GM21381 (cell line): ENCODE measurements at regions not wholly inside any gene's neighbourhood (a gene's known extent, or its start where the extent isn't known, plus 50 kb on each side); places are given as distances from the start of the nearest gene placed in this dataset.
"Not testable (repeated sequence)": the region's sequence is repeated elsewhere in the genome, so short reads cannot be mapped to it uniquely, and the experiment has no call there.

Experiments
- ATAC-seq: cut with Tn5 transposase; IDR thresholded peaks from one replicate; pipeline ENCODE4 v1.9.1; 2021; ENCODE audit warnings: mild to moderate bottlenecking, moderate library complexity; ENCODE audit not compliant: unreplicated experiment

DNA sequence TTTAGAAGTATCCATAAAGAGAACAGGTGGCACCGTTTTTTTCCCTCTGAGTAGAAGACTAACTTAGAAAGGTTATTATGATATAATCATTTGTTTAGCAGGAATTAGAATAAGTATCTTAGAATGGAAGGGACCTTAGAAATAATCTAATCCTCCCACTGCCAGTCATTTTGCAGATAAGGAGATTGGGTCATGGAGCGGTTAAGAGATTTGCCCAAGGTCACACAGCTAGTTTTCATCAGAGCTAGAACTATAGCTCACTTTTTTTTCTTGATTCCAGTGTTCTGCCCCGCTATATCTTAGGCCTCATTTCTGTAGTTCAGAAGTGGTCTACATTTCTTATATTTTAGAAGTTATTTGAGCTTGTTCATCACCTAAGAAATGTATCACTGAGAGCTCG, 139.6 kb downstream of the PRL start:
- ATAC-seq: no peak

DNA sequence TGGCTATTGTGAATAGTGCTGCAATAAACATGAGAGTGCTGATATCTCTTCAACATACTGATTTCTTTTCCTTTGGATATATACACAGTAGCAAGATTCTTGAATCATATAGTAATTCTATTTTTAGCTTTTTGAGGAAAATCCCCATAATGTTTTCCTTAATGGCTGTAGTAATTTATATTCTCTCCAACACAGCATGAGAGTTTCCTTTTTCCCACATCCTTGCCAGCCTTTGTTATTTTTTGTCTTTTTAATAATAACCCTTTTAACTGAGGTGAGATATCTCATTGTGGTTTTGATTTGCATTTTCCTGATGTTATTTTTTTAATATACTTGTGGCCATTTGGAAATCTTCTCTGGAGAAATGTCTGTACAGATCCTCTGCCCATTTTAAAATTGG, 132.6 kb downstream of the PRL start:
- ATAC-seq: no peak

DNA sequence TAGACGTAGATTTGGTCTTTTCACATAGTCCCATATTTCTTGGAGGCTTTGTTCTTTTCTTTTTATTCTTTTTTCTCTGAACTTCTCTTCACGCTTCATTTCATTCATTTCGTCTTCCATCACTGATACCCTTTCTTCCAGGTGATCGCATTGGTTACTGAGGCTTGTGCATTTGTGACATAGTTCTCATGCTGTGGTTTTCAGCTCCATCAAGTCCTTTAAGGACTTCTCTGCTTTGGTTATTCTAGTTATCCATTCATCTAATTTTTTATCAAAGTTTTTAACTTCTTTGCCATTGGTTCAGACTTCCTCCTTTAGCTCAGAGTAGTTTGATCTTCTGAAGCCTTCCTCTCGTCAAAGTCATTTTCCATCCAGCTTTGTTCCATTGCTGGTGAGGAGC, 125.8 kb downstream of the PRL start:
- ATAC-seq: not testable (repeated sequence)

DNA sequence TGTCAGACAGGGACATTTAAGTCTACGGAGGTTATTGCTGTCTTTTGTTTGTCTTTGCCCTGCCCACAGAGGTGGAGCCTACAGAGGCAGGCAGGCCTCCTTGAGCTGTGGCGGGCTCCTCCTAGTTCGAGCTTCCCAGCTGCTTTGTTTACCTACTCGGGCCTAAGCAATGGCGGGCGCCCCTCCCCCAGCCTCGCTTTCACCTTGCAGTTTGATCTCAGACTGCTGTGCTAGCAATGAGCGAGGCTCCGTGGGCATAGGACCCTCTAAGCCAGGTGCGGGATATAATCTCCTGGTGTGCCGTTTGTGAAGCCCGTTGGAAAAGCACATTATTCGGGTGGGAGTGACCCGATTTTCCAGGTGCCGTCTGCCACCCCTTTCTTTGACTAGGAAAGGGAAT, 125.0 kb downstream of the PRL start:
- not testable (repeated sequence) for ATAC-seq

DNA sequence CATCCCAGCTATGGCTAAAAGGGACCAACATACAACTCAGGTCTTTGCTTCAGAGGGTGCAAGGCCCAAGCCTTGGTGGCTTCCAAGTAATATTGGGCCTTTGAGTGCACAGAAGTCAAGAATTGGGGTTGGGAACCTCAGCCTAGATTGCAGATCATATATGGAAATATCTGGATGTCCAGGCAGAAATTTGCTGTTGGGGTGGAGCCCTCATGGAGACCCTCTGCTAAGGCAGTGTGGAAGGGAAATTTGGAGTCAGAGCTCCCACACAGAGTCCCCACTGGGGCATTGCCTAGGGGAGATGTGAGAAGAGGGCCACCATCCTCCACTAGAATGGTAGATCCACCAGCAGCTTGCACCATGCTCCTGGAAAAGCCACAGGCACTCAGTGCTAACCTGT, 123.5 kb downstream of the PRL start:
- ATAC-seq: no peak

DNA sequence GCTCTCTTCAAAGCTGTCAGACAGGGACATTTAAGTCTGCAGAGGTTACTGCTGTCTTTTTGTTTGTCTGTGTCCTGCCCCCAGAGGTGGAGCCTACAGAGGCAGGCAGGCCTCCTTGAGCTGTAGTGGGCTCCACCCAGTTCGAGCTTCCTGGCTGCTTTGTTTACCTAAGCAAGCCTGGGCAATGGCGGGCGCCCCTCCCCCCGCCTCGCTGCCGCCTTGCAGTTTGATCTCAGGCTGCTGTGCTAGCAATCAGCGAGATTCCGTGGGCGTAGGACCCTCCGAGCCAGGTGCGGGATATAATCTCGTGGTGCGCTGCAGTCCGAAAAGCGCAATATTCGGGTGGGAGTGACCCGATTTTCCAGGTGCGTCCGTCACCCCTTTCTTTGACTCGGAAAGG, 116.6 kb downstream of the PRL start:
- not testable (repeated sequence) for ATAC-seq

DNA sequence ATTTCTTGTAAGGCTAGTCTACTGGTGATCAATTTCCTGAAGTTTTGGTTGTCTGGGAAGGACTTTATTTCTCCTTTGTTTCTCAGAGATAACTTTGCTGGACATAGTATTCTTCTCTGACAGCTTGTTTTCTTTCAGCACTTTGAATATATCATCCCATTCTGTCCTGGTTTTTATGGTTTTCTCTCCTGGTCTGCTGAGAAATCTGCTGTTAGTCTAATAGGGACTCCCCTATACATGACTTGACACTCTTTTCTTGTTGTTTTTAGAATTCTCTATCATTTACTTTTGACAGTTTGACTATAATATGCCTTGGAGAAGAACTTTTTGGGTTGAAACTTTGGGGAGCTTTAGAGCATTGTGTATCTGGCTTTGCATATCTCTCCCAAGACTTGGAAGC, 112.5 kb downstream of the PRL start:
- ATAC-seq: no peak

DNA sequence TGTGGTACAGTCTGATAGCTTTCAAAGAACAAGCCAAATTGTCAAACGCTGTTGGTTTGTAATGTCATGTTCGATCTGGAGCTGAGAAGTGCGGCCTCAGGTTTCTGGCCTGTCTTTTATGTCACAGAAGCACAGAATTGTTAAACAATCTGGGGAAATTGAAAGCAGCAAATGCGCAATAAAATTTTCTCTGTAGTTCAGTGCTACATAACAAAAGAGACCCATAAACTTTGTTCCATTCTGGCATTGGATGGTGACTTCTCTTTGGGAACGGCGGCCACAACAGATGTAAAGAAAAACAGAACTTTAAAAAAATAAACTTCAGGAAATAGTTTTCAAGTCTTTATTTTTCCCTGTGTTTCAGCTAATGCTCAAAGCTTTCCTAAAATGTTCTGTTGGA, 106.9 kb downstream of the PRL start:
- no peak for ATAC-seq

DNA sequence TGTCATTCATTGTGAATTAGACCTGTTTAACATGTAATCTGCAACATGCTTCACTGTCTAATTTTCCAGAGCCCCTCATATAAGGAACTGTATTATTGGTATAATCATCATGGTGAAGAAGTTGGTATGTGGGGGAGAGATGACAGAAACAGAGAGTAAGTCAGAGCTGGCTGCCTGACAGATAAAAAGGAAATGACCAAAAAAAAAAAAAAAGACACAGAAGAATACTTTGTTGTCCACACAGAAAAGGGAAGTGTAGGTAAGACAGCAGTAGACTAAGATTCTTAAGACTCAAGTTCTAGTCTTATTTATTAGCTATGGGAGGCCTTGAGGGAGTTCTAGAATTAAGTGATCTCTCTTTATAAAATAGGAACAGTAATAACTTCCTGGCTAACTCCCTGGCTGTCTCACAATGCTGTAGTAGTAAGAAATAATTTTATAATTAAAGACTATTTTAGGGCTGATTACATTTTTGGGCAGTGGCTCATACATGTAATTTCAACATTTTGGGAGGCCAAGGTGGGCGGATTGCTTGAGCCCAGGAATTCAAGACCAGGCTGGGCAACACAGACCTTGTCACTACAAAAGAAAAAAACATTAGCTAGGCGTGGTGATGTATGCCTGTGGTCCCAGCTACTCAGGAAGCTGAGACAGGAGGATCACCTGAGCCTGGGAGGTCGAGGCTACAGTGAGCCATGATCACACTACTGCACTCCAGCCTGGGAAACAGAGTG, 102.5 kb downstream of the PRL start:
- ATAC-seq: no peak

DNA sequence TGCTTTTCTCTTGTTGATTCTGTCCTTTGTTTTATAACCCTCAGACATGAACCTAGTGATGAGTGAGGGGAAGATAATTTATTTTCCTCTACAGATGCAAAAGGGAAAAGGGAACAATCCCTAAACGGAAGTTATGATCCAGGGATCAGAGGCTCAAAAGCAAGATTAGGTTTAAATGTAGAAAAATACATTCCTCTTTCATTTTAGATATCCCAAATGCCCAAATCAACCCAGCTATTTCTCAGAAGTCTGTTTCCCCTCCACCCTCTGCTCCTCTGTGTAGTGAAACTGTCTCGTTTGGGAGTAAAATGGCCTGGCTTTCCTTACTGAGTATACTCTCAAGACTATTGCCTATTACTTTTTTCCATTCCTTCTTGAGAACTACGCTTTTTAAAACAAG, 97.1 kb downstream of the PRL start:
- no peak for ATAC-seq

DNA sequence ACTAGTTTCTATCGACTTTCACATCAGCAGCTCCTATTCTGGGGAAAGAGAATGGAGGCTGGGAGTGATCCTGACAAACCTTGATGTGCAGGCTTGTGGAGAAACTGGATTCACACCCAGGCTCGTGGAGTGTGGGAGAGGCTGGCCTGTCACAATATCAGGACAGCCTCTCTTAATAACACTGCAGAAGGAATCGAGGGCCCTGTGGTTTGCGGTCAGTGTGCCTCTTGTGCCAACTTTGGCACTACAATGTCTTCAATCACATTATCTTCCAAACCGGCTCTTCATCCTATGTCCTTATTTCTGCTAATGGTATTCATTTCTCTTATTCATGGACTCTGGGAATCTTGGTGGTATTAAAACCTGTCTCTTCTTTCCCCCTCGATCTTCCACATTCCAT, 92.7 kb downstream of the PRL start:
- no peak for ATAC-seq

DNA sequence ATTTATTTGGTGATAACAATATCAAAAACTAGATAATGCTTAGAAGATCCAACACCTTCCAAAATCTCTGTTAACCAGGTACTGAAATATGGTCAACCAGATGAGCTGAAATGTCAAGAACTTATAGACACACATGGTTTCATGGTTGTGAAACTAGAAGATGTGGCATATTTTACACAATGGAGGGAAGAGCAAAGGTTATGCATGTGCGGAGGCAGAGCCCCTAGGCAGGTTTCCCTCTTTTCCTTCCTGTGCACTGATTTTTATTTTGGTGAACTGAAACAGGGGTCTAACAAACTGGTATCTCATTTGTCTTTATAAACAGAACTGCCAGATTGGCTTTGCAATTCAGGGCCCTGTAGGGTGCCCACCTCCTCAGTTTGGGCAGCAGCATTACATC, 91.6 kb downstream of the PRL start:
- no peak for ATAC-seq

DNA sequence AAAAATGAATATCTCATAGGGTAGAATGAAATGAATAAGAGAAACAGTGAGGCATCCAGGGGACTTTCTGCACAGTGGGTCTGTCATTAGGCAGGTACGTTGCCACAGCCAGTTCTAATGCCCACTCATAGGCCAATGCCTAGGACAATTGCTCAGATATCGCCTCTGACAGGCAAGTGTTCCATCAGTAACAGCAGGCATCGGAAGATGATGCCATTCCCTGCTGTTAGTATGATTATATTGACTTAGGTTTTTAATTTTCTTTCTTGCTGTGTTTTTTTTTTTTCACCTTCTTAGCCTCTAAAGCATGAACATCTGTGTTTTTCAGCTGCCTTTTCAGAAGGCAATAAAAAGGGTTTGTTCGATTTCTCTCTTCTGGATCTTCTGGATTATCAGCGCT, 90.7 kb downstream of the PRL start:
- no peak for ATAC-seq

DNA sequence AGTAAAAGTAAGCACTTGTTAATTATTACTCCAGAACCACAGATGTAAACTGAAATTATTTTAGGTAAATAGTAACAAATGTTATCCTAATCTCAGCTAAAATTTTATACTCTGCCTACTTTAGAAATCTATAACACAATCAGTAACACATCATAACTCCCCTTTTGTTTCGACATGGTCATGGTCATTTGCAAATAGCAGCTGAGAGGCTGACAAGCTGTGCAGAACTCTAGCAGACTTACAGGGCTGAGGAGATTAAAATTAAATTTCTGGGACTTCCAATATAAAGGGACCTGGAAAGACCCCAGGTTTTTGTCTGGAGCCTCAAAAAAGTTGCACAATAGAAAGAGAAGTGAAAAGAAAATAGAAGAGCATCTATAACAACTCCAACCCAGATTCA, 88.8 kb downstream of the PRL start:
- ATAC-seq: no peak

DNA sequence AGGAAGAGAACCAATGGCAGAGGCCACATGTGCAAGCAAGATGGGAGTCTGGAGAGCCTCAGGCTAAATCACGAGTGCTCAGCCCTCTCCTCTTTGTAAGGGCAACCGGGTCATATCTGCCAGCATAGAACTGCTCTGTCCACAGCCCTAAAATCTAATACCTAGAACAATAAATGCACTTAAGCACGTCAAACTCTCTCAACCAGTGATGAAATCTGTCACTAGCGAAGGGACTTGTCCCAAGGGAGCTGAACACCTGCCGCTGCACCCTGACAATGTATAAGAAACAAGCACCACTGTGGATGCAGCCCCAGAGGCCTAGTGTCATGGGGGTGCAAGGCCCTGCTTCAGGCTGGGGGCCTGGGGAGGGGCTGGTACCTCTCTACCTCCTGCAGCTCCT, 82.5 kb downstream of the PRL start:
- no peak for ATAC-seq

DNA sequence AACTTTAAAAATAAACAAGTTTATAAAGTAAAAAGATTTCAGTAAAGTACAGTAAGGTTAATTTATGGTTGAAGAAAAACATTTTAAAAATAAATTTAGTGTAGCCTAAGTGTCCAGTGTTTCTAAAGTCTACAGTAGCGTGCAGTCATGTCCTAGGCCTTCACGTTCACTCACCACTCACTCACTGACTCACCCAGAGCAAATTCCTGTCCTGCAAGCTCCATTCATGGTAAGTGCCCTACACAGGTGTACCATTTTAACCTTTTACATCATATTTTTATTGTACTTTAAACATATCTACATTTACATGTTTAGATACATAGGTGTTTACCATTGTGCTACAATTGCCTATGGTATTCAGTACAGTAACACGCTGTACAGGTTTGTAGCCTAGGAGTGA, 81.4 kb downstream of the PRL start:
- not testable (repeated sequence) for ATAC-seq

DNA sequence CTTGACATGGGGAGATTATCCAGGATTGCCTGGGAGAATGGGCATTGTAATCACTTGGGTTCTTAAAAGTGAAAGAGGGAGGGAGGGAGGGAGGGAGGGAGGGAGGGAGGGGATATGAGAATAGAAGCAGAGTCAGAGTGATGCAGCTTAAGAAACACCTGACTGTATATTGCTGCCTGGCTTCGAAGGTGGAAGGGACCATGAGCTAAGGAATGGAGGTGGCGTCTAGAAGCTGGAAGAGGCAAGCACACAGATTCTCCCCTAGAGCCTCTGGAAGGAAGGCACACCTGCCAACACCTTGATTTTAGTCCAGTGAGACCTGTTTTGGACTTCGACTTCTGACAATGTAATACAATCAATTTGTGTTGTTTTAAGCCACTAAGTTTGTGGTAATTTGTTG, 78.4 kb downstream of the PRL start:
- ATAC-seq: no peak

DNA sequence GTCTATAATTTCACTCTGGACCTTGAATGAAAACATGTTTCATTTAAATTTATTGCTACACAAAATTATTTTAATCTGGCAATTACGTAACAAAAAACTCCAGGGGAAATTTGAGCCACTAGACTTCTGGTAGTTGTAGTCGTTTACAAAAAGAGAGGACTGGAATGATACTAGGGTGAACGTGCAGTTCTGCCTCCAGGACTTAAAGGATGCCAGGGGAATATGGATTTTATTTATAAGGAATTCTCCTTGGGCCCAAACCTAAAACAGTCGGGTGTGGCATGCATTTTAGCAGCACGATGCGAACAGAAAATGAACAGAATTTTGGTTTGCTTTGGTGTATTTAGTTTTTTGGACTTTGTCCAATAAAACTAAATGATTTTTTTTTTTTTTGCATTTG, 76.9 kb downstream of the PRL start:
- ATAC-seq: no peak

DNA sequence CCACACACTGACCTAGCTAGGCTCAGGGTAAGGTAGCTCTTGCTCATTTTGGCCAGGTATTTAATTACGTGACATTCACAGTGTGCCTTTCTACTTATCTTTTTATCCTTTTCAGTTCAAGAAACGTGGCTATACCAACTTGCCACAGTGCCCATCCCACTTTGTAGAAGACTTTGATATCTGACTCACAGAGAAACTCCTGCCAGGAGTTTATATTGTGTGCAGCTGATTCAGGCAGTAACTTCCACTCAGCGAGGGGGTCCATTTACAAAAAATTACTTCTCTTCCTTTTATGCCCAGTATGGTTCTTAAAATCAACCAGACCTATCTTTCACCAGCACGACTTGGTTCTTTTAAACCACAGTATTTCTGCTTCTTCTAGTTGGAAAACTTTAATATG, 75.6 kb downstream of the PRL start:
- no peak for ATAC-seq

DNA sequence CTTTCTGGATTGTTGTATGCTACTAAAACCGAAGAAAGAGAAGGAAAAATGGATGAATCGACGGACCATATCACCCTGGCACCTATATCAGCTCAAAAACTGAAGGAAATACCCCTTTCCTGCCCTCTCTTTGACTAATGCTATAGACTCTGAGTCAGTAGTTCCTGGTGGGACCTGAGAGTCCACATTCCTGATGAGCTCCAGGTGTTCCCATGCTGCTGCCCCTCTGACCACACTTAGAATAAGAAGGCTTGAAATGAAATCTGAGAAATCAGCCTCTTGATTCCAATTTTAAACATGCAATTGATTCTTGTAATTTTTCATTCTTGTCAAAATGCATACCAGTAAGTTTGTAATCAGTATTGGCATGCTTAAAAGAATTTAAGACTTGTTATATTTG, 75.2 kb downstream of the PRL start:
- ATAC-seq: no peak

DNA sequence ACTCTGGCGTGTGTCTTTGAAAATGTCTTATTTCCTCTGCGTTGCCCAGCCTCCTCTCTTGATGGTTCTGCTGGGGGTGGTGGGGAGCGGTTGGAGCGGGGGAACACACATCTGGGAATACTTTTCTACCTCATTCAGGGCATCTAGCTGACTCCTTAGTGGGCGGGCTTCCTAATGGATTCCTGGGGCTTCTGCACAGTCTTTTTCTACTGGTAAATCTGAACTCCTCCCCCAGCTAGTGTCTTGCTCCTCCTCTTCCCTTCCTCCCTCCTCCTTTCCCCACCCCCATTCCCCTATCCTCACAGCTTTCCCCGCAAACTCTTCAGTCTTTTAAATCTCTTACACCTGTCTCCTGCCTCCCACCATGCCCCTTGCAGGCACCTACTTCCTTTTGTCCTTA, 74.4 kb downstream of the PRL start:
- ATAC-seq: no peak

DNA sequence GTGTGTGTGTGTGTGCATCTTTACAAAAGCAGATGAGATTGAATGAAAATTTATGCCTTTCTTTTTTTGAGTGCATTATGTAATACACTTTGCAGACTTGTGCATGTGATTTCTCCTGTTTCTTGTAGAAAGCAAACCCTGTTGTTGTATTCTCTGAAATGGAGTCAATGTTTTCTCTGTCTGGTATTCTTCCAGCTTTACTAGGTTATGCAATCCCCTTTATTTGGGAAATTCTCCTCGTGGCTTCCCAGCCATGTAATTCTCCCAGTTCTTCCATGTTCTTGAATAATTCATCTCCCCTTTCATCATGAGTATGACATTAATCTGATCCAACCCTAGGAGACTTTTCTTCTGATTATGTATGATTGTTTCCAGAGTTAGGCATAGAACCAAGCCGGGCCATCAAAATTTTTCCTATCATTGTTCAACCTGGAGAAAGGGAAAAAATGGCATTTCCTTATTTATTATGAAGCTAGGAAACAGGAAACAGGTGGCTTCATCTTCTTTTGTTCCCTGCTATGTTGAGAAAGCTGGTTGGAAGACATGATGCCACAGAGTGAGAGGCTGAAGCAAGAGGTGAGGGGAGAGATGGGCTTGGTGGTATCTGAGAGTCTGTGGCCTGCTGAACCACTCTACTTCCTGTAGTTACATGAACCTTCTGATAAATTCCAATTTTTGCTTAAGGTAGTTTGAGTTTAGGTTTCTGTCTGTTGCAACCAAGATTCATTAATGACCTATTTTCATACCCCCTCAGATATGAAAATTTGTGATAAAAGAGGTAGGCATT, 68.8 kb downstream of the PRL start:
- ATAC-seq: no peak

DNA sequence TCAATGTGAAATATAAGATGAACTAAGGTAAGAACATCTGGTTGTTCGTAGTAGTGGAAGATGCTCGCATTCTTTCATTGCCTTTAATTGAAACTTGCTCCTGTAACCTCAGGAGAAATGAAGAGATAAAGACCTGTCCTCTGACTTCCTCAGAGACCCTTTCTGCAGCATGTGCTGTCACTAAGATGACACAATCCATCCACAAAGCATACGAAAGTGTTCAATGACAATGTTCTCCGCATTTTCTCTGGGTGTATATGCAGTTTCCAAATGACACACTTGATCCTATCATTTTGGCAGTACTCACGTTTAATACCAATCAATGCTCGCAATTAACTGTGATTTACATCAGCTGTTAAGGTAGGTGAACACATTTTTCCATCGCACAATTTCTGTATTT, 65.8 kb downstream of the PRL start:
- no peak for ATAC-seq
